RPMI7951 (cell line): ENCODE measurements at regions not wholly inside any gene's neighbourhood (a gene's known extent, or its start where the extent isn't known, plus 50 kb on each side); places are given as distances from the start of the nearest gene placed in this dataset.
"Not testable (repeated sequence)": the region's sequence is repeated elsewhere in the genome, so short reads cannot be mapped to it uniquely, and the experiment has no call there.

ENCODE experiments used
- DNase-seq: peaks from one replicate; pipeline ENCODE4 v3.0.0-alpha.2; 2012; ENCODE audit warnings: low read depth

DNA sequence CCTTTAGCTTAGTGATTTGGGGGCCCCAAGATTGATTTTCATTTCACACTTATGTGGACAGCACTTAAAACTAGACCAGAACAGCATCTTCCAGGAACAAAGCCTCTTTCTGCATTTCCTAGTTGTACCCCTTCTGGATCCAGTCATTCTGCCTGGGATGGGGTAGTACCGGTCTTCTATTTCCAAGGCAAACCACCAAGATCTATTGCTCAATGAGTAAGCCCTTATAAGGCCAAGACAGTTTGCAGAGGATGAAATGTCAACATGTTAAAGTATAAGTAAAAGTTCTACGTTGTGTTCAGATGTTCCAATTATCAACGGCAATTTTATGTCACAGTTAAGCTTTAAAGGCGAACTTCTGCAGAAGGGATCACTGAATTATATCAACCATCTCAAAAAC lies 106.9 kb upstream of the ZNF746 start:
- no peak for DNase-seq

DNA sequence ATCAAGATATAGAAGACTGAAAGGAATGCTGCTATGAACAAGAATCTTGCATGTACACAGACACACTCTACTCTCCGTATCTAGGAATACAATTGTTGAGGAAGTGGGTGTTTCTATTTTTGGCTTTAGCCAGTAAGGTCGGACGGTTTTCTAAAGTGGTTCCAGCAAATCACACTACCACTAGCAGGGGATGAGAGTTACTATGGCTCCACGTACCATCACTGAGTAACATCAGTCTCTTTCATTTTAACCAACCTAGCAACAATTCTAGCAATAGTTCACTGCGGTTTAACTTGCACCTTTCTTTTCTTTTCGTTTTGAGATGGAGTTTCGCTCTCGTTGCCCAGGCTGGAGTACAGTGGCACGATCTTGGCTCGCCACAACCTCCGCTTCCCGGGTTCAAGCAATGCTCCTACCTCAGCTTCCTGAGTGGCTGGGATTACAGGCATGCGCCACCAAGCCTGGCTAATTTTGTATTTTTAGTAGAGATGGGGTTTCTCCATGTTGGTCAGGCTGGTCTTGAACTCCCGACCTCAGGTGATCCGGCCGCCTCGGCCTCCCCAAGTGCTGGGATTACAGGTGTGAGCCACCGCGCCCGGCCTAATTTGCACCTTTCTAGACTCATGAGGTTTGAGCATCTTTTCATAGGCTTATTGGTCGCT lies 103.2 kb upstream of the ZNF746 start:
- not testable (repeated sequence) for DNase-seq

DNA sequence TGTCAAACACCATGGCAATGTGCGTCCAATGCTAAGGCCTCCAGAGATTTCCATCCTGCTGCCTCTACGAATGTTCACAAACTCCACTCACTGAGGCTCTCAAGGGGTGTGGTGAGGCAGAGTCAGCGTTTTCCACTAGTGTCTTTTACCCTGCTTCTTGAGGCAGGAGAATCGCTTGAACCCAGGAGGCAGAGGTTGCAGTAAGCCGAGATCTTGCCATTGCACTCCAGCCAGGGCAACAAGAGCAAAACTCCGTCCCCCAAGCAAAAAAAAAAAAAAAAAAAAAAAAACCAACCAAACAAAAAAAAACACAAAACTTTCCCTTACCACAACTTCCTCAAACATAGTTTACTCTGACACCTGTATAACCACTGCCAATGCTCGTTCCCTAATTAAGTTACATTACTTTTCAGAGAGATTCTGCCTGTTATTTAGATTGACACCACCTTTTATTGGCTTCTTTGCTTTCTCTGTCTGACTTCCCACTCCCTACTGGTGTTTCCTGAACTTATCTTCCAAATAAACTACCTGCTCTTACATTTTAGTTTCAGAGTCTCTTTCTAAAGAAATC lies 102.1 kb upstream of the ZNF746 start:
- no peak for DNase-seq

DNA sequence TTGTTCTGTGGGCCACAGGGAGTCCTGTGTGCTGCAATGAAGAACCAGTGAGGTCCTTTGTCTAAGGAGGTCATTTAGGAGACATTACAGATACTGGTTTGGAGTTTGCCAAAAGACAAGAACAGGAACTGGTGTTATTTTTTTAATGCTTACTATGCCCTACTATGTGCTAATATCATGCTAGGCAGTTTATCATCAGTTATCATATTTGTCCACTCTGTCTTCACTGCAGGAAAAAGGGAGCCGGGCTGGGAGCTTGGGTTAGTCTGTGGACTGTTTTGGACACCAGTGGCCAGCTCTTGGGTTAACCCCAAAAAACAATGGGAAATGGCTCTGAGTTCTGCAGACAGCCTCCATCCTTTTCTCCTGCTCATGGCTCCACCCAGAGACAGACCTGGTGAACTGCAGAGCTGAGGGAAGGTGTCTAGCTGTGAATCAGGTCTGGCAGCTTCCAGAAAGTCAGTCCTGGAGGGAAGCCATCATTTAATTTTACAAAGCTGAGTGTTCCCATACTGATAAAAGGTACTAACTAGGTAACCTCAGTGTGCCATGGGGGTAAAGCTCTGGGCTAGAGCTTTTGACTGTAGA lies 101.2 kb upstream of the ZNF746 start:
- peak; percentile 27 for DNase-seq

DNA sequence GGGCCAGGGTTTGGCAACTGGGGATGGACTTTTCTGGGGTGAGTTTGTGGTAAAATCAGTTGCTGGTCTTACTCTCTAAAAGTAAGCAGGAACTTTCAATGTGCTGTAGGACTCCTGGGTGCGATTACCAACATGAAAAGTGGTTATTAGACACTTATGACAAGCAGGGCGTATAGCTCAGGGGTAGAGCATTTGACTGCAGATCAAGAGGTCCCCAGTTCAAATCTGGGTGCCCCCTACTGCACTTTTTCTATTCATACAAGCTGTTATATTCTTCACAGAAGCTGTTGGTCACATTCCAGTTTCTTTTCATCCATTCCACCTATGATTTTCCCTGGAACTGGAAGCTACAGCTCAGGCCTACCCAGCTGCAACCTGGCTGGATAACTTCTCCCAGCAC lies 100.2 kb upstream of the ZNF746 start:
- not testable (repeated sequence) for DNase-seq

DNA sequence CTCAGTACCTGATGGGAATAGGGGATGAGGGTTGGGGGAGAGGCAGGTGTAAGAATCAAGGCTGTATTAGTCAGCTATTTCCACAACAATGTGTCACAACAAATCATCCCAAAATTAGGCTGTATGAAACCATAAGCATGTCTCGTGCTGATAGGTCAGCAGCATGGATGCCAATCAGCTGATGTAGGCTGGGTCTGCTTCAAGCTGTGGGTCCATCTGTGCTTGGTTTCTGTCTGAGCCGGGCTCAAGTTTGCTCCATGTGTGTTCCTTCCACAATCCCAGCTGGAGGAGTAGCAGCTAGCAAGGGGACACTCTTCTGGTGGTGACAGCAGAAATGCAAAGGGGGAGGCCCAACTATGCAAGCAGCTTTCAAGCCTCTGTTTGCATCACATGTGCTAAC lies 97.9 kb upstream of the ZNF746 start:
- DNase-seq: no peak

DNA sequence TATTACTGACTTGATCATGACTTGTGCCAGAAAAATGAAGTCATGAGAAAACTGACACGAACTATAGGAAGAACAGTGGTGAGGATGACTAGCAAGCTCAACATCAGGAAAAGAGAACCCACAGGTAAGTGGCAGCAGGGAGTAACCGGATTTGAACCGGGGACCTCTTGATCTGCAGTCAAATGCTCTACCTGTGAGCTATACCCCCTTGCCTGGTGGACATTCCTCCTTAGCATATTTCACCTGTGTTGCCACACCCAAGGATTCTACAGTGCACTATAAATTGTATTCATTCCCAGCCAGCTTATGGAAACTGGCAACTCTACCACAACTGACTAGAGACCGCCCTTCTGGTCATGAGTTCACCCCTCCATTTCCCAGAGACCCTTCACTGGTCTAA lies 97.5 kb upstream of the ZNF746 start:
- no peak for DNase-seq

DNA sequence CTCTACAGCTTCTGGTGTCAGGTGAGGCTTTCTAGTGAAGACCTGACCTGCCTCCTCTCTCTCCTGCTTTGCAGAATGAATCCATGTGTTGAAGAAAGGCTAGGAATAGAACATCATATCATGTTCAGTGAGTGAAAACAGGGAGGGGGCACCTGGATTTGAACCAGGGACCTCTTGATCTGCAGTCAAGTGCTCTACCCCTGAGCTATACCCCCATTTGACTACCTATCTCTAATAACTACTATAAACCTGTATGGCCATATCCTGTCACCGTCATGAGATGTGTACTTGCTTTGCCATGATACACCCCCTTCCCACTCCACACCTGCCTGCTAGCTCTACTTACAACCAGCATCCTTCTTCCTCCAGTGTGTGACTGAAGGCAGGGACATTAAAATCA lies 91.3 kb upstream of the ZNF746 start:
- no peak for DNase-seq

DNA sequence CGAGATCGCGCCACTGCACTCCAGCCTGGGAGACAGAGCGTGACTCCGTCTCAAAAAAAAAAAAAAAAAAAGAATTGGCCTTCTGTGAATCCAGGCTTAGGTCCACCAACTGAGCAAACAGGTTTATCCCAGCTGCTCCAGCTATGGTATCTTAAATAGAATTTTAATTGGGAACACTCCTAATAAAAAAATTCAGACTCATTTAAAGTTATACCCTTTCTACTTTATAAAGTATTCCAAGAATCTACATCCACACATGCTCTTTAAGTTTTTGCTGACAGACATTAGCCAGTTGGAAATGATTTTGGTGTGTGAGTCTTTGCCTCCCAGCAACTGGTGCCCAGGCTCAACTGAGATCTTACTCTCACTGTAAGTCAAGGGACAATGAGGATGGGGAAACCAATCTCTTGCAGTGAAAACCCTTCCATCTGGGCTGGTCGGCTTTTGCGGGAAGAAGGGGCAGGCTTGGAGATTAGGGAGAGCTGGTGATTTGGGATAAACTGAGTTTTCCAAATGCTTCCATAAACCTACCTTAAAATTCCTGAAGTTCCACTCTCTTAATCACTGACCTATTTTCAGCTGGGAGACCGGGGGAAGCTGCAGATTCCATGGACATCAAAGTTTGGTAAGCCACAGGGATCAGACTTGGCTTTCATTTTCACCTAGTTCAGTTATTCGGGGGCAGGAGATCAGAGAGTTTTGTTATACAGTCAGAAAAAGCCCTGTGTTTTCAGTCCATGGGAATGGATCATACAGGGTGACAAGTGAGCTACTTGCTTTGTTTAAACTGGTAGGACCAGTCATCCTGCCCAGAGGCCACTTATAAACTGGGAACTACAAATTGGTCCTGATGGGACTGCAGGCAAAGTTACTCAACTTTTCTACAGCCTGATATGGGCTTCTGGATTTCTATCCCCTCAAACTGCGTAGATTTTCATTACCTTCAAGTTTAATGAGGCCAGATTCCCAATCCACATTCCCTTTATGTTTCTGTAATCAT lies 89.3 kb upstream of the ZNF746 start:
- DNase-seq: no peak

DNA sequence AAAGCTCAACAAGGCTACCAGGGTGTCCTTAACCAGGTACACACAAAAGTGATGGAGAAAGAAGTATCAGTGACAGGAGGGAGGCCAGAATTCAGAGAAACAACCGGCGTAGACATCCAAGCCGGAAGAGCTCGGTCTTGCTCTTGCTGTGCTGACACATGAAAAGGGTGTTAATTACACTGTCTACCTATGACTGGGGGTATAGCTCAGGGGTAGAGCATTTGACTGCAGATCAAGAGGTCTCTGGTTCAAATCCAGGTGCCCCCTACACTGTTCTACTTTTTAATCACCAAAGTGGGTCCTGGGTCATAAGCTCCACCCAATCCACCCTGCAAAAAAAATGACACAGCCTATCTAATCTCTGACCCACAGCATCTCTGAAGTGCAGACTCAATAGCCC lies 86.9 kb upstream of the ZNF746 start:
- no peak for DNase-seq

DNA sequence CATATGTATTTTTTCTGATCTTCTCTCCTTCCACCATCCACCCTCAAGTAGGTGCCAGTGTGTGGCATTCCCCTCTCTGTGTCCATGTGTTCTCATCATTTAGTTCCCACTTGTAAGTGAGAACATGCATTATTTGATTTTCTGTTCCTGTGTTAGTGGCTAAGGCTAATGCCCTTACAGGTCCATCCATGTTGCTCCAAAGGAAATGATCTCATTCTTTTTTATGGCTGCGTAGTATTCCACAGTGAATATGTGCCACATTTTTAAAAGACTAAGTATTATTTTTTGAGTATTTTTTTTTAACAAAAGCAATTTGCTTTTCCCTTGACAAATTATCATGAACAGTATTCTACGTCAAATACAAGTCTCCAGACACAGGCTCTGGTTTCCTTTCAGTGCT lies 86.4 kb upstream of the ZNF746 start:
- no peak for DNase-seq

DNA sequence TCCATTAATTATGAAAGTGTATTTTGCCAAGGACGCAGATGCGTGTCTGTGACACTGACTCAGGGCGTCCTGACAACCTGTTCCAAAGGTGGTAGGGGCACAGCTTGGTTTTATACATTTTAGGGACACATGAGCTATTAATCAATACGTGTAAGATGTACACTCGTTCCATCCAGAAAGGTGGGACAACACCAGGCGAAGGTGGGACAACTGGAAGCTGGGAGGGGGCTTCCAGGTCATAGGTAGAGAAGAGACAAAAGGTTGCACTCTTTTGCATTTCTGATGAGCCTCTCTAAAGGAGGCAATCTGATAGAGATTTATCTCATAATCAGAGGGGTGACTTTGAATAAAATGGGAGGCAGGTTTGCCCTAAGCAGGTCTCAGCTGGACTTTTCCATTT lies 82.7 kb upstream of the ZNF746 start:
- no peak for DNase-seq

DNA sequence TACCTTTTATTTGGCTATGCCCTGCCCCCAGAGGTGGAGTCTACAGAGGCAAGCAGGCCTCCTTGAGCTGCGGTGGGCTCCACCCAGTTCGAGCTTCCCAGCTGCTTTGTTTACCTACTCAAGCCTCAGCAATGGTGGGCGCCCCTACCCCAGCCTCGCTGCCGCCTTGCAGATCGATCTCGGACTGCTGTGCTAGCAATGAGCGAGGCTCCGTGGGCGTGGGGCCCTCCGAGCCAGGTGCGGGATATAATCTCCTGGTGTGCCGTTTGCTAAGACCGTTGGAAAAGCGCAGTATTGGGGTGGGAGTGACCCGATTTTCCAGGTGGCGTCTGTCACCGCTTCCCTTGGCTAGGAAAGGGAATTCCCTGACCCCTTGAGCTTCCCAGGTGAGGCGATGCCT lies 81.8 kb upstream of the ZNF746 start:
- not testable (repeated sequence) for DNase-seq

DNA sequence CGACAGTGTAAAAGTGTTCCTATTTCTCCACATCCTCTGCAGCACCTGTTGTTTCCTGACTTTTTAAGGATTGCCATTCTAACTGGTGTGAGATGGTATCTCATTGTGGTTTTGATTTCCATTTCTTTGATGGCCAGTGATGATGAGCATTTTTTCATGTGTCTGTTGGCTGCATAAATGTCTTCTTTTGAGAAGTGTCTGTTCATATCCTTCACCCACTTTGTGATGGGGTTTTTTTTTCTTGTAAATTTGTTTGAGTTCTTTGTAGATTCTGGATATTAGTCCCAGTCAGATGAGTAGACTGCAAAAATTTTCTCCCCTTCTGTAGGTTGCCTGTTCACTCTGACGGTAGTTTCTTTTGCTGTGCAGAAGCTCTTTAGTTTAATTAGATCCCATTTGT lies 76.8 kb upstream of the ZNF746 start:
- not testable (repeated sequence) for DNase-seq

DNA sequence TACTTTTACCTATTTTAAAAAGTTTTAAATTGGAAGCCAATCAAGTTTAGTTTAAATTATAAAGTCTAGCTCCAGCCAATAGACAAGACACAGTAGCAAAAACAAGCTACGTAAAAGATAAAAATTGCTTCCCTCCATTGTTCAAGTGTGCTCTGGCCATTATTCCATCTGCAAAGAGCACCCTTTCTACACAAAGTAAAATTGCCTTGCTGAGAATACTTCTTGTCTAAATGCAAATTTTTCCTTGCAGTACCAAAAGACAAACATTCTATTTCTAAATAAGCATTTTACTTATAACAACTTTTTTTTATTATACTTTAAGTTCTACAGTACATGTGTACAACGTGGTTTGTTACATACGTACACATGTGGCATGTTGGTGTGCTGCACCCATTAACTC lies 75.9 kb upstream of the ZNF746 start:
- DNase-seq: no peak

DNA sequence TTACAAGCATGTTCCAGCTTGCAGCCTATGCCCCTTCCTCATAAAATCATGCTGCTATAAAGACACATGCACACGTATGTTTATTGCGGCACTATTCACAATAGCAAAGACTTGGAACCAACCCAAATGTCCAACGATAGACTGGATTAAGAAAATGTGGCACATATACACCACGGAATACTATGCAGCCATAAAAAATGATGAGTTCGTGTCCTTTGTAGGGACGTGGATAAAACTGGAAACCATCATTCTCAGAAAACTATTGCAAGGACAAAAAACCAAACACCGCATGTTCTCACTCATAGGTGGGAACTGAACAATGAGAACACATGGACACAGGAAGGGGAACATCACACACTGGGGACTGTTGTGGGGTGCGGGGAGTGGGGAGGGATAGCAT lies 75.3 kb upstream of the ZNF746 start:
- not testable (repeated sequence) for DNase-seq

DNA sequence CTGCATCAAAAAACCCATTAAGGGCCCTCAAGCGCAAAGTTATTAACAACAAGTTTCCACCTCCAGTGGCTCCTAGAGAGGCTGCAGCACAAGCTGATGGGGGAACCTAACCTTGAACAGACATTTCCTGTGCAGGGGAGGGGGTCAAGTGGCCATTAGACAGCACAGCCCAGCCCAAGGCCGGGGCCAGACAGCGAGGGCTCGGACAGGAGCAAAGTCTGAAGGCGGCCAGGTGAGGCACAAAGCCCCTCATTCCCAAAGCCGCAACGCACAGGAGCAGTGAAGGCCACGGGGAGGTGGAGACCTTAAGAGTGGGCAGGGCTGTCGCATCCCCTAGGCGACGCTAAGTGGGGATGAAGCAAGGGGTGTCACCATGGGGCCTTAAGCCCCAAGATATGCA lies 73.2 kb upstream of the ZNF746 start:
- DNase-seq: no peak

DNA sequence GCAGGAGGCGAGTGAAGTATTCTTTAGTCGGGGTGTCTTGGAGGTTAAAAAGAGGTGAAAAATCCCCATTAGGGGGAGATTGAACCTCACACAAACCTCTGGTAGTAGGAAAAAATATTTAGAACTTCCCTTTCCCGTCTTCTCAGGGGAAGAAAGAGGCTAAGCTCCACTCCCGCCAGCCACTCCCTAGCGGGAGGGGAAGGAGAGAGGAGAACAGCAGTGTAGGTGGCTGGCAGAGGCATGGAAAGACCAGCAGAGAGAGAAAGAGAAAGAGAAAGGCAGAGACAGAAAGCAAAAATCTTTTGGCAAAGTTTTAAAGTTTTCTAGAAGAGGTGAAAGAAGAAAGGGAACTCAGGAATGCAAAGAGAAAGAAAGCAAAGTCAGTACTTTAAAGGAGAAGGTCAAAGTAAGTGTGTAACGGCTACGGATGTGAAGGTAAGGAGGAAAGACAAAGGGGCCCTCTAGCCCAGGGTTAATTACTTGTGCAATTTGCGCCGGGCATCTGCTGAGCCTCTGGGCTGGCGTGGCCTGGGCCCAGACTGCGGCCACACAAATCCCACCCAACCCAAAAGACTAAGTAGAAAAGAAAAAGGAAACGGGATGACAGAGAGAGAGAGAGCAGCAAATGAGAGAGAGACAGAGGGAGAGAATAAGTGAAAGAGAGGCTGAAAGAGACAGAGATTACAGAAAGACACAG lies 72.3 kb upstream of the ZNF746 start:
- no peak for DNase-seq

DNA sequence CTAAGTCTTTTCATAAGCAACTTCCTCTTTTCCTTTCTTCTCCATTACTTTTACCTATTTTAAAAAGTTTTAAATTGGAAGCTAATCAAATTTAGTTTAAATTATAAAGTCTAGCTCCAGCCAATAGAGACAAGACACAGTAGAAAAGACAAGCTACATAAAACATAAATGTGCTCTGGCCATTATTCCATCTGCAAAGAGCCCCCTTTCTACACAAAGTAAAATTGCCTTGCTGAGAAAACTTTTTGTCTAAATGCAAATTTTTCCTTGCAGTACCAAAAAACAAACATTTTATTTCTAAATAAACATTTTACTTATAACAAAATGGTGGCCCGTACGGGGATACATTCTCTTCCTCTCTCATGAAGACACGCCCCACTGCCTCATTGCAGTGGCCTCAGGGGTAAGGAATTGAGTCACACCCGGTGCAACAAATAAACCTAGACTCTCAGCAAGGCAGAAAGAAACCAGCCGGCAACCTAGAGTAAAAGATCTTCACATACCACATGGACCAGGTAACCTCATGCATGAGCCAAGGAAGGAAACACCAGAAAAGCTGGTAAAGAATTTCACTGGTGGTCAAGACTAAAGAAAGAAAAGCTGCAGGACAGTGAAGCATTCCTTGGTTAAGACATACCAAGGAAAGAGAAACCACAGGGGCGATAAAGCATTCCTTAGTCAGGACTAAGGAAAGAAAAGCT lies 71.6 kb upstream of the ZNF746 start:
- no peak for DNase-seq

DNA sequence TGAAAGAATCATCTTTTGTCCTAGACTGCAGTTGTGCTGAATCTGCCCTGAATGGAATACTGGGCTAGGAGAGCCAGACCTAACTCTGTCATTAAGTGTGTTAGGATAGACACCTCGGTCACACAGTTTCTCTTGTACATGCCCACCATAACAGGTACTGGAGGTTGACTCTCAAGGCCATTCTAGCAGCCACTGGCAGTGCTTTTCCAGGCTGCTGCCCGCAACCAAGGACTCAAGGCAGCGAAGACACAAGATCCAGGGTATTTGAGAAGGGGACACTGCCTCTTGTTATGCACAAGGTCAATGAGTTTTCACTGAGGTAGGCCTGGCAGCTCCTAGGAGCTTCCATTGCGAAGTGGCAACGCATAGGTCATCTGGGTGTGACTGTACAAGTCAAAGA lies 70.6 kb upstream of the ZNF746 start:
- DNase-seq: no peak

DNA sequence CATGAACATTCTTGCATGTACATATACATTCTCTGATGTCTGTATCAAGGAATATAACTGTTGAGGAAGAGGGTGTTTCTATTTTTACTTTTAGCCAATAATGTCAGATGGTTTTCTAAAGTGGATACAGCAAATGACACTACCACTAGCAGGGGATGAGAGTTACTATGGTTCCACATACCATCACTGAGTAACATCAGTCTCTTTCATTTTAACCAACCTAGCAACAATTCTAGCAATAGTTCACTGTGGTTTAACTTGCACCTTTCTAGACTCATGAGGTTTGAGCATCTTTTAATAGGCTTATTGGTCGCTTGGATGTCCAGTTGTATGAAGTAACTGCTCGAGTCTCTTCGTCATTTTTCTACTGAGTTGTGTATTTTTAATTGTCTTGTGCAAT lies 68.5 kb upstream of the ZNF746 start:
- DNase-seq: no peak

DNA sequence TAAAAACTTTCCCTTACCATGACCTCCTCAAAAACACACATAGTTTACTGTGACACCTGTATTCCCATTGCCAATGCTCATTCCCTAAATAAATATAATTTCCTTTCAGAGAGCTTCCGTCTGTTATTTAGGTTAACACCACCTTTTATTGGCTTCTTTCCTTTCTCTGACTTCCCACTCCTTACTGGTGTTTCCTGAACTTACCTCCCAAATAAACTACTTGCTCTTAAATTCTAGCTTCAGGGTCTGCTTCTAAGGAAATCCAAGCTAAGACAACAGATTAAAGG lies 67.4 kb upstream of the ZNF746 start:
- DNase-seq: no peak
